ENCODE measurements at regions not wholly inside any gene's neighbourhood (a gene's known extent, or its start where the extent isn't known, plus 50 kb on each side); places are given as distances from the start of the nearest gene placed in this dataset.

GRCh38 chr14:99012703-99013102, 259.3 kb downstream of the BCL11B start:
- dilution Hi-C loops (cut with HindIII; ENCODE audit: low sequenced_read_pairs, unreplicated experiment) (no loop called here), intact Hi-C loops (cut with micrococcal nuclease) (no loop called here), in situ Hi-C loops (cut with MboI; ENCODE audit: low sequenced_read_pairs) (no loop called here)
- H3K36me3 ChIP-seq (ENCODE audit: control insufficient read depth, insufficient read depth, low read length), result no peaks in the 10 kb centered on the region
- H2BK15ac ChIP-seq (ENCODE audit: low read depth, low read length), result no peak overlapping the region
- no peak overlapping the region for H3K18ac ChIP-seq (ENCODE audit: low read depth, low read length)
- H3K9ac ChIP-seq (ENCODE audit: low read depth, low read length), result no peak overlapping the region
- no peak overlapping the region for H3K4me3 ChIP-seq (ENCODE audit: insufficient read depth, low read depth, low read length)
- no peak overlapping the region for H2AK5ac ChIP-seq (ENCODE audit: low read depth, low read length)
- no peak overlapping the region for H4K8ac ChIP-seq (ENCODE audit: low read depth in 2 of 2, low read length in 2 of 2)
- no peak overlapping the region for H2AK9ac ChIP-seq (replicated peaks; ENCODE audit: low read depth, low read length, poor library complexity)
- no peaks in the 10 kb centered on the region for H3K4me1 ChIP-seq (ENCODE audit: control insufficient read depth, insufficient read depth, low read length)
- ATAC-seq (ENCODE audit: low read depth) (no peak), DNase-seq (no peak)
- no peak overlapping the region for H3K23ac ChIP-seq (ENCODE audit: low read depth, low read length)
- WGBS, 2 experiments (ENCODE audit: extremely low coverage in 2 of 2, insufficient read length in 1 of 2), result 76% methylated on average over 2 of the region's 12 CpGs; no CpG with 5 or more reads in 1 of the 2 experiments
- no peak overlapping the region for H2BK20ac ChIP-seq (ENCODE audit: low read depth, low read length)
- CTCF ChIA-PET, result no interaction called here
- BruUV-seq (replicated peaks), result no TSS peak
- no peak overlapping the region for H2BK120ac ChIP-seq (ENCODE audit: low read depth, low read length)
- no peak overlapping the region for H2BK5ac ChIP-seq (ENCODE audit: low read depth, low read length, poor library complexity, severe bottlenecking)
- POLR2A ChIA-PET (ENCODE audit: unreplicated experiment), result no interaction called here
- H3K27me3 ChIP-seq (ENCODE audit: control insufficient read depth, insufficient read depth, low read length), result no peaks in the 10 kb centered on the region
- H3K4me2 ChIP-seq (ENCODE audit: low read depth, low read length), result no peak overlapping the region
- no peaks in the 10 kb centered on the region for H3K79me1 ChIP-seq (ENCODE audit: low read depth in 1 of 2, low read length in 2 of 2)
- no peak overlapping the region for H2AFZ ChIP-seq (replicated peaks; ENCODE audit: low read length, poor library complexity)
- H3K27ac ChIP-seq (ENCODE audit: insufficient read depth, low read length), result no peak overlapping the region
- H3K4ac ChIP-seq (ENCODE audit: low read depth, low read length), result no peak overlapping the region
- H3K56ac ChIP-seq (ENCODE audit: extremely low read depth, insufficient read depth, low read length), result no peak overlapping the region
- no peak overlapping the region for H4K5ac ChIP-seq (ENCODE audit: low read depth, low read length)
- no peak for TF ChIP-seq ELK1 (IDR thresholded peaks at IDR 0.05; ENCODE audit: borderline replicate concordance, low read depth, low read length)
- no peak for TF ChIP-seq POLR2A (IDR thresholded peaks at IDR 0.05; ENCODE audit: low read depth, low read length)
- TF ChIP-seq RAD21 (IDR thresholded peaks at IDR 0.05; ENCODE audit: low read length), result no peak
- no peak for TF ChIP-seq SMC3 (IDR thresholded peaks at IDR 0.05; ENCODE audit: low read depth, low read length)
- no peak for TF ChIP-seq USF2 (IDR thresholded peaks at IDR 0.05; ENCODE audit: low read depth, low read length)
- no peak for TF ChIP-seq RFX5 (IDR thresholded peaks at IDR 0.05; ENCODE audit: low read depth, low read length)
- no peak for TF ChIP-seq MAZ (IDR thresholded peaks at IDR 0.05; ENCODE audit: borderline replicate concordance, low read depth, low read length)
- no peak for TF ChIP-seq MXI1 (IDR thresholded peaks at IDR 0.05; ENCODE audit: borderline replicate concordance, low read depth, low read length)
- TF ChIP-seq CTCF (conservative IDR thresholded peaks at IDR 0.05; ENCODE audit: low read depth, low read length), result no peak
- no peak for TF ChIP-seq FOS (IDR thresholded peaks at IDR 0.05; ENCODE audit: low read depth, low read length)
- no peak for TF ChIP-seq RCOR1 (IDR thresholded peaks at IDR 0.05; ENCODE audit: insufficient replicate concordance, low read length)
- TF ChIP-seq NFE2L2 (IDR thresholded peaks at IDR 0.05; ENCODE audit: low read depth, low read length), result no peak
- H3K14ac ChIP-seq (replicated peaks; ENCODE audit: low read depth, low read length), result no peak overlapping the region
- H3K9me3 ChIP-seq (ENCODE audit: control insufficient read depth, insufficient read depth, low read length), result peaks cover 50% of the 10 kb centered on the region
- no peaks in the 10 kb centered on the region for H3K9me1 ChIP-seq (ENCODE audit: insufficient read depth, low read length)
- no peaks in the 10 kb centered on the region for H4K20me1 ChIP-seq (ENCODE audit: insufficient read depth, low read length)
- H4K91ac ChIP-seq (ENCODE audit: insufficient read depth, low read depth, low read length), result no peak overlapping the region

Measured in IMR-90 (cell line).